Subcutaneous abdominal adipose tissue (tissue), 5 donors: ENCODE measurements at regions not wholly inside any gene's neighbourhood (a gene's known extent, or its start where the extent isn't known, plus 50 kb on each side); places are given as distances from the start of the nearest gene placed in this dataset.
"Not testable (repeated sequence)": the region's sequence is repeated elsewhere in the genome, so short reads cannot be mapped to it uniquely, and the experiment has no call there.

Experiments used
- H3K27ac ChIP-seq: one replicate; pipeline ENCODE4 v1.7.0; 2013; ENCODE audit warnings: low read depth, mild to moderate bottlenecking, inconsistent platforms, low read length, moderate library complexity
- H3K27me3 ChIP-seq, 5 donors: one replicate each; pipeline ENCODE4 v1.7.0; 2013; ENCODE audit warnings: low read length in 5 of 5, inconsistent platforms in 1 of 5; ENCODE audit not compliant: control insufficient read depth in 5 of 5, insufficient read depth in 4 of 5
- H3K36me3 ChIP-seq, 5 donors: one replicate each; pipeline ENCODE4 v1.7.0; 2013; ENCODE audit warnings: low read length in 5 of 5; ENCODE audit not compliant: control insufficient read depth in 5 of 5, insufficient read depth in 5 of 5
- H3K4me1 ChIP-seq, 5 donors: one replicate each; pipeline ENCODE4 v1.7.0; 2013; ENCODE audit warnings: low read length in 5 of 5, mild to moderate bottlenecking in 3 of 5, moderate library complexity in 1 of 5; ENCODE audit not compliant: control insufficient read depth in 5 of 5, insufficient read depth in 5 of 5
- H3K4me3 ChIP-seq, 5 donors: one replicate each; pipeline ENCODE4 v1.7.0; 2013; ENCODE audit warnings: low read length in 5 of 5, low read depth in 1 of 5
- H3K9ac ChIP-seq, 5 donors: one replicate each; pipeline ENCODE4 v1.7.0; 2013; ENCODE audit warnings: low read length in 5 of 5, mild to moderate bottlenecking in 4 of 5, moderate library complexity in 3 of 5
- H3K9me3 ChIP-seq, 5 donors: one replicate each; pipeline ENCODE4 v1.7.0; 2013; ENCODE audit warnings: low read length in 5 of 5; ENCODE audit not compliant: control insufficient read depth in 5 of 5
- donor health status: healthy.
- donor health status: healthy.
- donor health status: healthy.
- donor health status: healthy.
- donor health status: healthy.

DNA sequence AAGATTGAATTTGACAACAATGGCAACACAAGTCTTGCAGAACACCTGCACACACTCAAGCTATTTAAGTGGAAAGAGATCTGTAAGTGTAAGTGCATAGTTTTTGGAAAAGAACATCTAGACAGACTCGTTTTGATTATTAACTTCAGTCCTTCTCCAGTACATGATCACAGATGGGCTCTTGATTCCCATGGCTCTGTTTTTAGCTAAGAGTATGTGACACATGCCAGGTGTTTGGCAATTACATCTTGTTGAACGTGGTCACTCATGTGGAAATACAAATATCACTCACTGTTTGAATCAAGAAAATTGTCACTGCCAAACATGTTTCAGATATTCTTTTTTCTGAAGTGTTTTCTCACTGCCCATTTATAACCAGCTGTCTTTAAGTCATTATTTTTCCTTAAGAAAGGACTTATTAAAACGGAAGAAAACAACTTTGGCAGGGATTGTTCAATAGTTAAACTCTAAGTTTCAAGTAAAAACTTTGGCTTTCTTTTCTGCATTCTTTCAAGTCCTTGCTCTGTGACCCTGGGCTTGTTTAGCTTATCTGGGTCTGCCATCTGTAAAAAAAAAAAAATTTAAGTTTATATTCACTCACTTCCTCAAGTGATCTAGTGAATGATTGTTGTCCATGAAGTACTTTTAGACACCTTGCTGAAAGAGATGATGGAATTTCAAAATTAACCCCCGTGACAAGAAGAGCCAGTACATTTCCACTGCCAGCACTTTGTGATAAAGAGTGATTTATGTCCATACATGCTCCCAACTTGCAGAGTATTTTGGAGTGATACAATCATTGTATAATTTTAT is 125.4 kb downstream of the ATXN3L start:
- Histone ChIP-seq H3K27ac (no peak overlapping the region), H3K4me3 (no peak overlapping the region), H3K36me3 (no peaks in the 10 kb centered on the region), H3K9ac (no peak overlapping the region), H3K9me3 (no peaks in the 10 kb centered on the region), H3K4me1 (no peaks in the 10 kb centered on the region), H3K27me3 (peaks cover 0 to 2% (median 0%) of the 10 kb centered on the region in 5 donors)

DNA sequence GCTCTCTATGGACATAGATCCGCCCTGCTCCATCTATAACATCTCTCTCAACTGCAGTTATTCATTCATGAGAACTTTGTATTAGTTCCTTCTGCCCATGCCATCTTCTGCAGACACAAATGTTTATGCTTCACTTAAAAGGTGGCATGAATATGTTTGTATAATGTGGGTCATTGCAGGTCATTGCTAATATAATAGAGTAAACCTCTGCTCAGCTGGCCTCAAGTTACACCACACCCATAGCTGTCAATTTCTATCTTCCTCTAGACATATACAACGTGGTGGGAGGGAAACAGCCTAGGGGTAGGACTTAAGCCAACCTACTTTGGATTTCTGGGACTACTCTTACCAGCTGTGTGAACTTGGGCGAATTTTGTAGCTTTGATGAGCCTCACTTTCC is 129.8 kb downstream of the ATXN3L start:
- Histone ChIP-seq H3K27me3 (no peaks in the 10 kb centered on the region), H3K4me1 (no peaks in the 10 kb centered on the region), H3K9ac (no peak overlapping the region), H3K9me3 (no peaks in the 10 kb centered on the region), H3K36me3 (no peaks in the 10 kb centered on the region), H3K4me3 (no peak overlapping the region), H3K27ac (no peak overlapping the region)

DNA sequence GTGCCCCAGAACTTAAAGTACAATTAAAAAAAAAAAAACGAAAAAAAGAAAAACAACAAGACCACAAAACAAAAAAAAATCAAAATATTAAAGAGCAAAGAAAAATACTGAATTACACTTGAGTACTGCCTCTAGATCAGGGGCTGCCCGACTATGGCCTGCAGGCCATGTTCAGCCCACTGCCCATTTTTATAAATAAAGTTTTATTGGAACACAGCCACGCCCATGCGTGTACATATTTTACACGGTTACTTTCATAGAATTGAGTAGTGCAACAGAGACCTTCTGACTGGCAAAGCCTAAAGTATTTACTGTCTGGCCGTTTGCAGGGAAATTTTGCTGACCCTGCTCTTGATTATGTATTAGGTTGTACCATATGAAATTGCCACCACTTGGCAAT is 130.5 kb downstream of the ATXN3L start:
- Histone ChIP-seq H3K9ac (no peak overlapping the region), H3K27ac (no peak overlapping the region), H3K9me3 (no peaks in the 10 kb centered on the region), H3K27me3 (no peaks in the 10 kb centered on the region), H3K36me3 (no peaks in the 10 kb centered on the region), H3K4me1 (no peaks in the 10 kb centered on the region), H3K4me3 (no peak overlapping the region)

DNA sequence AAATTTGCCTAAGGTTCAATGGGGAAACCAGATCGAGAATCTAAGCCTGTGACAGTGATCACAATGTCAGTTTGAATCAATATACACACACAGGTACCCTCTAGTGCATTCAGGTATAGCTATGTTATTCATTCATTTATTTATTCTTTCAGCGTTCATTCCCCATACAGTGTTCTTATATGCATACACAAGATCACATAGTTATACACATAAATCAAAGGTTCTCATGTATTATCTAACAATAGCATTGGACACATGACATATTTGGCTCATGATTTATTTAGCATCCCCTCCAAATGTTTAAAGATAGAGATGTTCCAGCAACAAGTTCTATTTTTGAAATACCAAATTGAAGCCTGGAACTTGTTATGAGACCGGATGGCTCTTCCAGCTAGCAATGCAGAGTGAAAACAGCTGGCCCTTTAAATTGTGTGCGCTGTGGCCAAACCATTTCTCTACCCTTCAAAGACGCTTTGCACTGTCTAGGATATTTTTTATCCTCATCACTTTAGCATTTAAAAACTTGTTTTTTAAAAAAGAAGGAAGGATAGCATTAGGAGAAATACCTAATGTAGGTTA is 131.0 kb downstream of the ATXN3L start:
- Histone ChIP-seq H3K4me3 (no peak overlapping the region), H3K9me3 (no peaks in the 10 kb centered on the region), H3K27me3 (no peaks in the 10 kb centered on the region), H3K36me3 (no peaks in the 10 kb centered on the region), H3K4me1 (no peaks in the 10 kb centered on the region), H3K9ac (no peak overlapping the region), H3K27ac (no peak overlapping the region)

DNA sequence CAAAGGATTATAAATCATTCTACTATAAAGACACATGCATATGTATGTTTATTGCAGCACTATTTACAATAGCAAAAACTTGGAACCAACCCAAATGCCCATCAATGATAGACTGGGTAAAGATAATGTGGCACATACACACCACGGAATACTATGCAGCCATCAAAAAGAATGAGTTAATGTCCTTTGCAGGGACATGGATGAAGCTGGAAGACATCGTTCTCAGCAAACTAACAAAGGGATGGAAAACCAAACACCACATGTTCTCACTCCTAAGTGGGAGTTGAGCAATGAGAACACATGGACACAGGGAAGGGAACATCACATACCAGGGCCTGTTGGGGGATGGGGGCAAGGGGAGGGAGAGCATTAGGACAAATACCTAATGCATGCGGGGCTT is 133.2 kb downstream of the ATXN3L start:
- not testable (repeated sequence) for H3K4me1 ChIP-seq, H3K27me3 ChIP-seq, H3K36me3 ChIP-seq, H3K27ac ChIP-seq, H3K9me3 ChIP-seq, H3K9ac ChIP-seq, H3K4me3 ChIP-seq

DNA sequence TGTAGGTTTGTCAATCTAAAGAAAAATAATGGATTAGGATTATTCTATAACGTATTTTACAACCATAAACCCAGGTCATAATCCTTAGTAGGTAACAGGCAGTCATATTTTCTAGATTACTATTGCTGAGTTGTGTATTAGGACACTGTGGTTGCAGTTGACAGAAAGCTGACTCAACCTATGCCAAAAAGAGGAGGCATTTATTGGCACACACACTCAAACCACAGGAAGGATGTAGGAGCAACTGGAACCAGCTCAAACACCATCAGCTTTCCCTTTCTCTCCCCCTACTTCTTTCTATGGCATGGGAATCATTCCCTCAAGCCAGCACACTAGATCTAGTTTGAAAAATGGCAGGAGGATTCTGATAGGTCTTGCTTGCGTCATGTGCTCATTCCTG is 136.4 kb upstream of the FAM9C start:
- Histone ChIP-seq H3K36me3 (no peaks in the 10 kb centered on the region), H3K4me1 (no peaks in the 10 kb centered on the region), H3K27me3 (peaks cover 3 to 8% (median 3%) of the 10 kb centered on the region in 5 donors), H3K27ac (no peak overlapping the region), H3K9ac (no peak overlapping the region), H3K4me3 (no peak overlapping the region), H3K9me3 (no peaks in the 10 kb centered on the region)

DNA sequence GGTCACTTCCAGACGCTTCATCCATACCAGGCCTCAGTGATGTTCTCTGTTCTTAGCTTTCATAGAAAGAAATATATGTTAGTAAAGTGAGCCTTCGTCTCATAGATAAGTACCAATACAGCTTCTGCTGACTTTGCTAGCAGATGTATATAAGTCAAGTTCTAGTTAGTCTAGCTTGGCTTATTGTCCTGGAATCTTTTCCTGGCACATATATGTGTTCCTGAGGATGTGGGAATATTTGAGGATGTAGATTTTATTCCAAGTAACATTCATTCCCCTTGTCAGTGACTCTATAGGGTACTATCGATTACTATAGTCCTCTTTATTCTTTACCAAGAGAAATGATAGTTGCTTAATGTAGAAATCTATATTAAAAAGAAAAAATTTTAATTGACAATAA is 135.2 kb upstream of the FAM9C start:
- Histone ChIP-seq H3K4me1 (no peaks in the 10 kb centered on the region), H3K36me3 (no peaks in the 10 kb centered on the region), H3K27me3 (peaks cover 3 to 8% (median 3%) of the 10 kb centered on the region in 5 donors), H3K27ac (no peak overlapping the region), H3K9me3 (no peaks in the 10 kb centered on the region), H3K9ac (no peak overlapping the region), H3K4me3 (no peak overlapping the region)

DNA sequence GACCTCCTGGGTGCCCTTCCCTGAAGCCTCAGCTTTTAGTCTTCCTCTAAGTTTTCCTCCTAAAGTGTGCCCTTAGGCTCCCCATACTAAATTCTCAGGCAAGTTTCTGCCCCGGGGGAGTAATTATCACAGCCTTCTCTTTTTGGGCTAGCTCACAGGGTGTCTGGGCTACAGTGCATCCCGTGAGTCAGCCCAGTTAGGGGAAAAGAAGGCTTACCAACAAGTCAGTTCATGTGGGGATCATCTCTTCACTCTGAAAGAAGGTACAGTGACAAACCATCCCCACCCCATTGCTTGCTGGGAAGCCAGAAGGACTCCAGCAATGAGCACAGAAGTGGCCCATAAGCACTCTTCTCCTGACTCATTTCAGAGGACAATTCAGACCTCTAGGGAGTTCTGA is 134.7 kb upstream of the FAM9C start:
- no peak overlapping the region for H3K4me3 ChIP-seq
- H3K36me3 ChIP-seq = no peaks in the 10 kb centered on the region
- H3K27ac ChIP-seq = no peak overlapping the region
- no peak overlapping the region for H3K9ac ChIP-seq
- no peaks in the 10 kb centered on the region for H3K4me1 ChIP-seq
- H3K9me3 ChIP-seq = no peaks in the 10 kb centered on the region
- peaks cover 3 to 8% (median 5%) of the 10 kb centered on the region in 5 donors for H3K27me3 ChIP-seq

DNA sequence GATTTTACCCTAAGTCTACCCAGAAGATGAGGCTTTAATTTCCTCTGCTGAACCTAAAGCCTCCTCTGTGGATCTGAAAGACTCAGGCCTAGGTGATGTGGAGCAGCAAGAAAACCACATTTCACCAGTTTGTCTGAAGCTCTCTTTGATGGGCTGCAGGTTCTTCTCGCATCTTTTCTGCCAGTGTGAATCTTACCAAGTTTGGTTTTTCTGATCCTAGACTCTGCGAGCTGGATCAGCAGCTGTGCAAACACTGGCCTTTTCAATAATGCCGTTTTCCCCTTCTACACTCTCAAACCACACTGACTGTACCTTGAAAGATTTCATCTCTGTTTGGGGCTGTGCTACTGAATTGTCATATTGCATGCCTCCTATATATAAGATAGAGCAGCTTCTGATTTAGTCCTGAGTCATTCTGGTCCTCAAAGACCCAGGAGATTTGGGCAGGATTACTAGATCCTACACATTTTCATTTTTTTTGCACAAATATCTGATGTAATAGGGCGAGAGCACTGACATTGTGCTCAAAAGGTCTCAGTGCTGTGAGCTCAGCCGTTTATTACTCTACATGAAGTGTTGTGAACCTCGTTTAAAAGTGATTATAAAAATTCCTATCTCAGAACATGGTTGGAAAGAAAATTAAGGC is 133.6 kb upstream of the FAM9C start:
- Histone ChIP-seq H3K9me3 (no peaks in the 10 kb centered on the region), H3K9ac (no peak overlapping the region), H3K27ac (no peak overlapping the region), H3K27me3 (peaks cover 3 to 8% (median 5%) of the 10 kb centered on the region in 5 donors), H3K4me1 (no peaks in the 10 kb centered on the region), H3K36me3 (no peaks in the 10 kb centered on the region), H3K4me3 (no peak overlapping the region)

DNA sequence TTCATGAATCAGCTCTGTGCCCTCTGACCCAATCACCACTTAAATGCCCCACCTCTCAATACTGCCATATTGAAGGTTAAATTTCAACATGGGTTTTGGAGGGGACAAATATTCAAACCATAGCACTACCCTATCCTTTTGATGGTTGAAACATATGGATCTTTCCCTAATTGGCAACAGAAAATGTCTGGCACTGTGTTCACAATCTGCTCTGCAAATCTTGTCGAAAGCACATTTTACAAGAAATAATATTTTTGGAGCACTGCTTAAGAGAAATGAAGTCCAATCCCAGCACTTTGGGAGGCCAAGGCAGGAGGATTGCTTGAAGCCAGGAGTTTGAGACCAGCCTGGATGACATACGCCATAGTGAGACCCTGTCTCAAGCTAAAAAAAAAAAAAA is 130.6 kb upstream of the FAM9C start:
- Histone ChIP-seq H3K4me1 (no peaks in the 10 kb centered on the region), H3K9me3 (no peaks in the 10 kb centered on the region), H3K27ac (no peak overlapping the region), H3K27me3 (peaks cover 3 to 8% (median 5%) of the 10 kb centered on the region in 5 donors), H3K36me3 (no peaks in the 10 kb centered on the region), H3K9ac (no peak overlapping the region), H3K4me3 (no peak overlapping the region)
